Putamen (tissue), 1 donor: ENCODE measurements at regions not wholly inside any gene's neighbourhood (a gene's known extent, or its start where the extent isn't known, plus 50 kb on each side); places are given as distances from the start of the nearest gene placed in this dataset.

ENCODE experiments used
- DNase-seq: peaks from one replicate; pipeline ENCODE4 v3.0.0-alpha.2; 2016; ENCODE audit warnings: low spot score

DNA sequence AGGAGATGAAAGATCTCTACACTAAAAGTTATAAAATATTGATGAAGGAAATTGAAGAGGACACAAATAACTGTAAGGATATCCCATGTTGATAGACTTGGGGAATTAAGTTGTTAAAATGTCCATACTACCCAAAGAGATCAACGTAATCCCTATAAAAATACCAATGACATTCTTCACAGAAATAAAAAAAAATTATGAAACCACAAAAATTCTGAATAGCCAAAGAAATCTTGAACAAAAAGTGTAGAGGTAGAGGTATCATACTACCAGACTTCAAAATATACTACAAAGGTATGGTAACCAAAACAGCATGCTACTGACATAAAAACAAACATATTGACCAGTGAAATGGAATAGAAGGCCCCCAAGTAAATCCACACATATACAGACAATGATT is 71.5 kb upstream of the ELL2 start:
- DNase-seq, result no peak

DNA sequence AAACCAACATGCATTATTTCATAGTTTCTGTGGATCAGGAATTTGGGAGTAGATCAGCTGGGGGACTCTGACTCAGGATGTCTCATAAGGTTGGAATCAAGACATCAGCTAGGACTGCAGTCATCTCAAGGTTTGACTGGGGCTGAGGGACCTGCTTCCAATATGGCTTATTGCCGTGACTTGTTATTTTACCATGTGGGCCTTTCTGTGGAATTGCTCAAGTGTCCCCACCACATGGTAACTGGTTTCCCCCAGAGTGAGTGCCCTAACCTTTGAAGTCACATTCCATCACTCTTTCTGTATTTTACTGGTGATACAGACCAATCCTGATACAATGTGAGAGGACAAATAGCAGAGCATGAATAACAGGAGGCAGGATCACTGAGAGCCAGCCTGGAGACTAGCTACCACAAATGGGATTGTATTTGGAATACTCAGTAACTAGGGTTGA is 70.2 kb upstream of the ELL2 start:
- no peak for DNase-seq

DNA sequence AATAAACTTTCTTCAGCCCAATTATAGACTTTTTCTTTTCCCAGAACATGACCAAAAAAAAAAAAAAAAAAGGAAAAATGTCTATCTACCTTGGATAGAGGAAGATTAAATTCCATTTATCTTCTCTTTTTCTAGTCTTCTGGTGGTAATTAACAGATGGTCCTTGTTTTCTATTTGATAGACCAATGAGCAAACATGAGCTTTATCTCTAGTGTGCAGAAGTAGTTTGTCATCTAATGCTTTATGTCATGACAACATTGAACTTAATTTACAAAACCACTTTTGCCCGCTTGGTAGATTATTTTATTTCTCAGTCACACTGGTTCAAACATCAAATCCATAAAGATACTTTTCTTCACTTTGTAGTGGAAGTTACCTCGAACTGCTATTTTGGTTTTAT is 69.5 kb upstream of the ELL2 start:
- no peak for DNase-seq

DNA sequence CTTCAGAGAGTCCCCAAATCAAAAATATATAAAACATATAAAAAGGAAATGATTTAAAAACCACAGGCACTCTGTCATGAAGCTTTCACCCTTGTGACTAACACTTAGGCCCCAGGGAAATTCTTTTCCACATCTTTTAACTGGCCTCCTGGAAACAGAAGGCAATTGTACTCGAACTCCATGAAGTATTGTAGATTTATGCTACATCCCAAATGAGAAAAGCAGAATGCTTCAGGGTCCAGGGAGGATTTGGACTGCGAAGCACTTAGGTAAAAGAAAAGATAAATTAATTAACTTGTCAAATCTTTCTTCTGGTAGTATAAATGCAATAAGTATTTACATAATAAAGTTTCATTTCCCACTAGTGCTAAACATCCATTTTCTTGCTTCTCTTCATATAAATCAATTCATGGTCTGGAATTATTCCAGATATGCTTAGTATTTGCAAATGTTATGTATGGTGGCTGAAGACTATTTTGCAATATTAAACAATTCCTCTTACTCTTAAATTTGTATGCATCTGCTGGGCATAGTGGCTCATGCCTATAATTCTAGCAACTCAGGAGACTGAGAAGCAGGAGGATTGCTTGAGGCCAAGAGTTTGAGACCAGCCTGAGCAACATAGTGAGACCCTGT is 64.9 kb upstream of the ELL2 start:
- DNase-seq, result no peak

DNA sequence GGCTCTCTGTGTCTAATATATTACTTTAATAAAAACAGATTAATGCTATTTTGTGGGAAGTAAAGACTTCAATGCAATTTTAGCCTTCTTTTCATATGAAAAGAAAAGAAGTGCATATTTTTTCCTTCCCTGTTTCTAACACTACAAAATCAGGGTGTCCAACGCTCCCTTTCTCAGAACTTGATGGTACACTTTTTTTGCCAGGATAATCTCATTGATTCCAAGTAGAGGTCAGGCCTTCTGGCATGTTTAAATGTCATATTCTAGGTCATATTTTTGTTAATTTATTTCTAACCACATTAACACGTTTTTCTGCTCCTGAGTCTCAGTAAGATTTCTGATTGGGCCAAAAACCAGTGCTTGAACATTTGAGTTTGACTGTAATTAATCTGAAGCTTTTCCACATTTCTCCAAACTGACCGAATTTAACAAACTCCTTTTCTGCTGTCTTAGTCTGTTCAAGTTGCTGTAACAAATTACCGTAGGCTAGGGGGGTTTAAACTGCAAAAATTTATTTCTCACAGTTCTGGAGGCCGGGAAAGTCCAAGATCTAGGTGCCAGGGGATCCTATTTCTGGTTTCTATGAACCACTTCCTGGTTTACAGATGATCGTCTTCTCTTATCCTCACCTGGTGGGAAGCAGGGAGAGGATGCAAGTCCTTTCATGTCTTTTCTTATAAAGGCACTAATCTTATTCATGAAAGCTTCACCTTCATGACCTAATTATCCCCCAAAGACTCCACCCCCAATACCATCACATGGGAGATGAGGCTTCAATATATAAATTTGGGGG is 63.2 kb upstream of the ELL2 start:
- DNase-seq, result no peak

DNA sequence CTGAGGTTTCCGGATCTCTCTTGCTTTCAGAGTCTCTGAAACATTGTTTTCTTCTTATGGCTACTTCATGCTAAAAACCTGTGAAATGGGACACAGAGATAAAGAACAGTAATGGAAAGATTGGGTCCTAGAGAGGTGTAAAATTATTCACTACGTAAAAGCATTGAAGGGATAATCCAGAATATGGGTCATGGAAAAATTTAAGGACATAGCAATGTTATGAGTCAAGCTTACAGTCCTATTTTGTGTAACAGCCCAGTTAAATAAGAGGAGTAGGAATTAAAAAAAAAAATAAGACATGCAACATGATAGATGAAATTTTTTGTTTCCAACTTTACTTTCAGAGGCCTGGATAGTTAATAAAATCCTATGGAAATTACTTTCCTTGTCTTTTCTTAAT is 61.9 kb upstream of the ELL2 start:
- no peak for DNase-seq

DNA sequence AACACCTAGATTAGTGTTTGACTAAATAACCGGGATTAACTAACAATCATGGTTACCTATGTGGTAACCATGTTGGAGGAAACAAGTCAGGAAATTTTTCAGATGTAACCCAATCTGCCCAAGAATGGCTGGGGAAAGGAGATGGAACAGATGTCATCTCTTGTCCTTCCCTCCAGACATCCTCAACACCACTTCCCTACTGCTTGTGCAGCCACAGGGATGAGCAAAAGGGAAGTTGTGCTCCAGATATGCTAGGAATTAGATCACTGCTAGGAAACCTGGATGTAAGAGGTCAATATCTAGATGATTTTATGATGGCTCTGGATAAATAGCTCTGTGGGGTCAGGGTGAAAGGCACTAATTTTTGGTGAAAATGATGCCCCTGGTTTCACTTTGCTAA is 61.3 kb upstream of the ELL2 start:
- DNase-seq, result no peak

DNA sequence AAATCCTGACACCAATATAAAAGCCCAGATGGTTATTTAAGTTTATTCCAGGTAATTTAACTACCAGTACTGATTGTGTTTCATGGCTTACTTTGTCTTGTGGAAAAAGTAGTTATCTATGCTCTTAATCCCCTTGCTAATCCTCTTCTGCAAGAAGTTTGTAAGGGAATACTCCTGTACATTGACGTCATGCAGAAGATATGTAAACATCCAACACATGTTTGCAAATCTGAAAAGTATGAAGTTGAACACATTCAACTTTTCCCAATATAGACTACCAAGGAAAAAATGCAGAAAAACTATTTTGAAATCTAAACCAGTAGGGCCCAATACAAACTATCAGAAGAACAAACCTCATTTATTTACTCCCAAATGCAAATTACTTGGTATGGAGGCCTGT is 56.3 kb upstream of the ELL2 start:
- DNase-seq, result no peak

DNA sequence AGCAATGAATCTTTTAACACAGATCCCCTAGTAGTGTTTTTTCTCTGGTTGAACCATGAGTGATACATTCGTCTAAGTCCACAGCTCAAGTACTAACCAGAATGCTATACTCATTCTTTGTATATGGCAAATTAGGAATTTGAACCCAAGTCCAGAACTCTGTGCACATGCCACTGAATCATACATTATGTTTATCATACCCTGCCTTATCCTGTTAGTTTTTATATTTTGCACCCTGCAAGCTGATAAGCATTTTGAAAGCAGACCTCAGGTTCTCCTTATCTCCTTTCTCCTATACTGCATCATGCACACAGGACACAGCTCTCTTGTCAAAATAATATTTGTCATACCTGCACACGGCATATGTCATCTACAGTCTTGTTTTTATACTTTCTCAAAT is 54.6 kb upstream of the ELL2 start:
- no peak for DNase-seq

DNA sequence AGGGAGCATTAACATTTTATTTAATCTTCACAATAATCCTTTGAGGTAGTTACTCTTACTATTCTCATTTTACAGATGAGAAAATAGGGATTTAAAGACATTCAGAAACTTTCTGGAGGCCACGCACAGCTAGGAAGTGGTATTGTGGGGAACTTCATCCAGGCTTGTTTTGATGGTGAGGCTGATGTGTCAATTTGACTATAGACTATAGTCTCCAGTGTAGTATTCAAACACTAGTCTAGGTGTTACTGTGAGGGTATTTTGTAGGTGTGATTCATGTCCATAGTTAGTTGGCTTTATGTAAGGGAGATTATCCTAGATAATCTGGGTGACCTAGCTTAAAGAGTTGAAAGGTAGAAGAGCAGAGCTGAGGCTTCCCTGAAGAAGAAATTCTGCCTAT is 54.1 kb upstream of the ELL2 start:
- DNase-seq, result no peak

DNA sequence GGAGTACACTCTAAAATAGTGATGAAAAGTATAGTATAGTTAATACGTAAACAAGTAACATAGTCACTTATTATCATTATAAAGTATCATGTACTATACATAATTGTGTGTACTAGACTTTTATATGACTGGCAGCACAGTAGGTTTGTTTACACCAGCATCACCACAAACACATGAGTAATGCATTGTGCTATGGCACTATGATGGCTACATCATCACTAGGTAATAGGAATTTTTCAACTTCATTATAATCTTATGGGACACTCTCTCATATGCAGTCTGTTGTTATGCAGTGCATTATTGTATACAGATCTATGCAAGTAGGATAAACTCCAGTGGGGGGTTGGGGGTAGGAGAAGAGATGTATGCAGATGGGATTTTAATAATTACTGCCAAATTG is 52.7 kb upstream of the ELL2 start:
- no peak for DNase-seq

DNA sequence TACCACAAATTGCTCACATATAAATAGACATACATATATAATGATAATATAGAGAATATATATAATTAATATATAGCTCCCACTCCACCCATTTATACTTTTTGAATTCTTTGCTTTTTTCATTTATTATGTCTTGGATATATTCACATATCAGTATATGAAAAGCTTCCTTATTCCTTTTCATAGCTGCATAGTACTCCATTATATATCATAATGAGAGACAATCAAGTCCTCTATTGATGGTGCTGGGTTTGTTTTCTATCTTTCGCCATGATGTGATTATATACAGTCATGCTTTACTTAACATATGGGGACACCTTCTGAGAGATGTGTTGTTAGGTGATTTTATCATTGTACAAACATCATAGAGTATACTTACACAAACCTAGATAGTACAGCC is 51.6 kb upstream of the ELL2 start:
- DNase-seq, result no peak

DNA sequence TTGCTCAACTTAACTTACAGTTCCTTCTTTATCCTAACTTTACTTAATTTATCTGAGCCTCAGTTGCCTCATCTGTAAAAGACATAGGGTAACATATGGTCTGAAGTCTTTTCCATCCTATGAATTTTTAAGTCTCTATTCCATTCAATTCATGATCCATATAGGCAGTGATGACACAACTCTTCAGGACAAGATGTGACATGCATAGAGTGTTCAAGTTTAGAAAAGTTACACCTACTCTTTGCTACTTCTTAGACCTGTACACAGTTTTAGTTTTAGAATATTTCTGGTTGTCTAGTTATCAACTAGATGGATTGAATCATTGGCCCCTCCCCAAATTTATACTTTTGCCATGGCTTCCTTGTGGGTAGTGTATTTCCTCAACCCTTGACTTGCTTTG is 50.7 kb upstream of the ELL2 start:
- no peak for DNase-seq
